T-helper 1 cell (primary cell): ENCODE measurements at regions not wholly inside any gene's neighbourhood (a gene's known extent, or its start where the extent isn't known, plus 50 kb on each side); places are given as distances from the start of the nearest gene placed in this dataset.

Experiments
- DNase-seq, 5 donors: peaks; one replicate each; pipeline ENCODE4 v3.0.0-alpha.2; 2012 to 2020

DNA sequence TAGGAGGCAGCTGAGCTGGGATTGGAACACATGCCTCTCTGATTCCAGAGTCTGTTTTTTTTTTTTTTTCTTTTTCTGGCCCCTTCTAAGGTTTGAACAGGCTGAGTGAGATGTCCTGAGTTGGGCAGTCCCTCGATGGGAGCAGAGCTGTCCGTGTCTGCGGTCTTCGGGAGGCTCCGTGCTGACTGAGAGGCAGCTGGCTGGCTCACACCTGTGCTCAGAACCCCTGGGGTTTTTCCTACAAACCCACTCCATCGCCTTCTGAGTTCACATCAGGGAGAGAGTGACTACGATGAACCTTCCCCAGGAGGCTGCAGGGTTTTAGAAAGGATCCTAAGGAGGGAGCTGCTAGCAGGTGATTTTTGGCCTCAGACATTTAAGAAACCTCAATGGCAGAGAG lies 92.5 kb downstream of the IRF8 start:
- no peak for DNase-seq

DNA sequence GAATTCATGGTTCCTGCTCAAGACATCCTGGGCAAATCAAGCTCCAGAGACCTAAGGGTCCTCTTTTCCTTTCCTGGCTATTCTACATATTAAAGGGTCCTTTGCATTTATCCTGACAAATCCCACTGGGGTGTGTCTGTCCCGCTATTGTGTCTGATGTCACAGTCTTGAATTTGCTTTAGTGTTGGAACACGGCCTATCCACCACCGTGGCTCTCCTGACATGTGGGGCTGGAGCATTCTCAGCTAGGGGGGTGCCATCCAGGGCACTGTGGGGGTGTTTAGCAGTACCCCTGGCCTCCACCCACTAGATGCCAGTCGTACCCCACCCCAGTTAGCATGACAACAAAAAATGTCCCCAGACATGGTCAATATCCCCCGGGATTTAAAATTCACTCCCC lies 92.9 kb downstream of the IRF8 start:
- no peak for DNase-seq

DNA sequence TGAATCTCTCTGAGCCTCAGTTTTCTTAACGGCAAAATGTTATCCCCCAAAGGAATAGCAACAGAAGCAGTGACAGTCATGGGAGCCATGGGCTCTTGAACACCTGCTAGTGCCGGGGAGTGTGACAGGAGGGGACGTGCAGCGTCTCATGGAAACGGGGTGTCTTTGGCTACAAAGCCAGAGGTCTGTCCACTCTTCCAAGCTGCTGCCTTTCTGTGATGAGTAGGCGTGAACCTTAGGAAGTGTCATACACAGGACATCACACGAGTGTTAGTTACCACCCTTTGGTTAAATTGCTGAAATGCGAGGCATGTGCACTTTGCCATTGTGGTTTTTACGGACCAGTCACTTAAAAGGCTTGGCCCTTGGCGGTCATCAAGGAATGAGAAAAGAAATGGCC lies 93.4 kb downstream of the IRF8 start:
- DNase-seq = no peak

DNA sequence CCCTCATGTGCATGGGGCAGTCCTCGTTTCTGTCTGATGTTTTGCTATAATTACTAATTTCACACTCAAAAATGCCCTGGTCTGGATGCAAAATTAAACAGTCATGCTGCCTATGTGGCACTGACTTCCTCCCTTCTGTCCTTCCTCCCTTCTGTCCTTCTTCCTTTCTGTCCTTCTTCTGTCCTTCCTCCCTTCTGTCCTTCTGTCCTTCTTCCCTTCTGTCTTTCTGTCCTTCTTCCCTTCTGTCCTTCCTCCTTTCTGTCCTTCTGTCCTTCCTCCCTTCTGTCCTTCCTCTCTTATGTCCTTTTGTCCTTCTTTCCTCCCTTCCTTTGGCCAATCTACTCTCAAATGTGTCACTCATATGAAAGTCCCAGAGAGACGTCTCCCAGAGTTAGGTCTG lies 93.8 kb downstream of the IRF8 start:
- DNase-seq = no peak

DNA sequence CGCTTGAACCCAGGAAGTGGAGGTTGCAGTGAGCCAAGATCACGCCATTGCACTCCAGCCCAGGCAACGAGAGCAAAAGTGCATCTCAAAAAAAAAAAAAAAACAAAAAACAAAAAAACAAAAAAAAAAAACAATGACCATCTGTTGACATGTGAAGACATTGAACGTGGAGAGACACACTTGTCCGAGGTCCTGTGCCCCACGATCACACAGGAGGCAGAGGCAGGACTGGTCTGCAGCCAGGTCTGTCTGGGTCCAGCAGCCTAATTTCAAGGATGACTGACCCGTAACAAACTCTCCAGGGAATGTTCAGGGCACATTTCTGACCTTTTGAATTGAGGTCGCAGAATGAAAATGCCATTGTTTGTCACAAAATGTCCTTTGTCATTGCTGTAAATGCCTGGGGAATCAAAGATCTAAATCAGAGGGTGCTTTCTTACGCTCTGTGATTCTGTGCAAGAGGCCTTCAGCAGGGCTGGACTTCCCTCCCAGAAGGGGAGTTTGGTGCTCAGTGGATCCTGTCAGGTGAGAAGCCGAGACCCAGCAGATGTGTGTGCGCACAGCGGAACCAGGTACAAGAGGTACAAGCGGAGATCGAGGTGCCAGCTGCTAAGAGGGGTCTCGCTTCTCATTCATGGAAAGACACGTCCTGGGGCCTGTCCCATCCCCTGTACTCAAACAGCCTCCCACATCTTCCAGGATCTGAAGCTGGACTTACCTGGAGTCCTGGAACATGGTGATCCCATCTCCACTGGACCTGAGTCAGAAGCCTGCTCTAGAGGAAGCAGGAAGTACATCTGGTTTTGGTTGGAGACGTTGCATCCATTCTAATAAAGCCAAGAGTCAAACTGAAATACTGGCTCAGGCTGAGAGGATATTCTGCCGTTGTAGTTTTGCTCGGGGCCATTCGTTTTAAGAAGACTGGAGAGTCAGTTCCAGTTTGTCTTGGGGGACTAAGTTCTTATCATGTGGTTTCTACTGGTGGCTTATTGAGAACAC lies 95.8 kb downstream of the IRF8 start:
- DNase-seq = no peak

DNA sequence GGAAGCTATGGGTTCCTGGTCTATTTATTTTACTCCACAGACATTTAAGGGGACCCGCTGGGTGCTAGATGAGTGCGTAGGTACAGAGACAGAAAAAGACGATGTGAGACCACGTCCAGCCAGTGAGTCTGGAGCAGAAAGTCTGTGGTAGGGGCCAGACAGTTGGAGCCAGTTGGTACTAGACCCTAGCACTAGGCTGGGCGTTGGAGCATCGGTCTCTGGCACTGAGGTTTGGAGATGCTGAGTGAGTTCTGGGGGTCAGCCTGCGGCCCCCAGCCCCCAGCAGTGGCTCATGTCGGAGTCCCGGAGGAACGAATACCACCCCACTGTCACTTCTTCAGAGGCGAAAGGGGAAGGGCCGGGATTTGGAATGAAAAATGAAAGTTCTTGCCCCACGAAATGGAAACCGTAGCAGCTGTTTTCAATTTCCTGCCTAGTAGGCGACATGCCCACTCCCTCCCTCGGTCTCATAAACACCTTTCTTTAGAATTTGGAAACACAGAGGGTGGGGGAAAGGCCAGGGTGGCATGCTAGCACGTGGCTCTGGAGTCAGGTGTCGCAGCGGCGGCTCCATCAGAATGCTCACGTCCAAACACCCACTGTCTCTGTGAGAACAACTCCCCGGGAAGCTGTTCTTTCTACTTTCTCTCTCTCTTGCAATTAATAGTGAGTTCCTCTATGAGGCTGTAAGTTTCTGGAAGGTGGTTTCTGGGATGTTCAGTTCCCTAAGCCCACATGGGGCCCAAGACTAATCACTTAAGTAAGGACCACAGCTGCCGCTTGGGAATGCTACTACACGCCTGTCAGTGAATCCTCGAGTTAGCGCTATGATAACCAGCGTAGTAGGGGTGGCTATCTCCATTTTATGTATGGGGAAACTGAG lies 96.8 kb downstream of the IRF8 start:
- DNase-seq = no peak

DNA sequence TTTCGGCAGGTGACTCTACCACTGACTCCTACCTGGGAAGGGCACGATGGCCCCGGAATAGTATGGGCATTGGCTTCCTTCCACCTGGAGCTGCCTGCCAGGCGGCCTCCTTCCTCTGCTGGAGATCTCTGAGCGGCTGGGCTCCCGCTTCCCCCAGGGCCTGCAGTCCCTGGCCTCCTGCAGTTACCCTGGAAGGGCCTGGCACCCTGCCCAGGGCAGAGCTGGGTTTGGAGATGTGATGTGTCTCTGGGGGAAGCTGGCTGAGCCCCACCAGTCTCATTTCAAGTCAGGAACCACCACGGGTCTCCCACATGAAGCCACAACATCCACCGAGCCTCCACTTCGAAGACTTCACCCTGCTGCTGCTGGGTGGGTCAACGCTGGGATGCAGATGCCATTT lies 97.9 kb downstream of the IRF8 start:
- no peak for DNase-seq

DNA sequence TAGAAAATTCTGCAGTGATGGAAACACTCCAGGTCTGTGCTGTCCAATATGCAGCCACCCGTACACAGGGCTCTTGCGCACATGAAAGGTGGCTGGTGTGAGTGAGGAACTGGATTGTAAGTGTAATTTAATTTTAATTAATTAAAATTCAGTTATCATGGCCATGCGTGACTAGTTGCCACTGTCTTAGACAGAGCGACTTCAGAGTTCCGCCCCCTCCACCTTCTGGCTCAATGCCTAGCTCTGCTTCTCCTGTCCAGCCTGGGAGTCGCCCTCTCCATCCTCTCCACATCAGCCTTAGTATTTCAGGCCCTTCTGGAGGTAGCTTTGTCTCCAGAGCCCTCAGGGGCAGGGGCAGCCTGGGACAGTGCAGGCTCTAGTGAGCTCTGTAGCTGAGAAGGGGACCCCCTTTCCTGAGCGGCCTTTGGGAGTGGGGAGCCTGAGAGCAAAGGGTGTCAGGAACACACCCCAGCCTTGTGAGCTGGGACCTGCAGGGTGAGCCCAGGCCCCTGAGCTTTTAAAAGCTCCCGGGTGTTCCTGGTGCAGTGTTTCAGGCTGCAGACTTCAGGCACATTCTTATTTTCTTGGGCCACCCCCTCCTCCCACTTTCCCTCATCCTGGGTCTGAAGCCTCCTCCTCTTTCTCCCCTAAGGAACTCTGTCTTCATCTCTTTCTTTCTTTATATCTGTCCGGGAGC lies 99.4 kb downstream of the IRF8 start:
- DNase-seq = no peak

DNA sequence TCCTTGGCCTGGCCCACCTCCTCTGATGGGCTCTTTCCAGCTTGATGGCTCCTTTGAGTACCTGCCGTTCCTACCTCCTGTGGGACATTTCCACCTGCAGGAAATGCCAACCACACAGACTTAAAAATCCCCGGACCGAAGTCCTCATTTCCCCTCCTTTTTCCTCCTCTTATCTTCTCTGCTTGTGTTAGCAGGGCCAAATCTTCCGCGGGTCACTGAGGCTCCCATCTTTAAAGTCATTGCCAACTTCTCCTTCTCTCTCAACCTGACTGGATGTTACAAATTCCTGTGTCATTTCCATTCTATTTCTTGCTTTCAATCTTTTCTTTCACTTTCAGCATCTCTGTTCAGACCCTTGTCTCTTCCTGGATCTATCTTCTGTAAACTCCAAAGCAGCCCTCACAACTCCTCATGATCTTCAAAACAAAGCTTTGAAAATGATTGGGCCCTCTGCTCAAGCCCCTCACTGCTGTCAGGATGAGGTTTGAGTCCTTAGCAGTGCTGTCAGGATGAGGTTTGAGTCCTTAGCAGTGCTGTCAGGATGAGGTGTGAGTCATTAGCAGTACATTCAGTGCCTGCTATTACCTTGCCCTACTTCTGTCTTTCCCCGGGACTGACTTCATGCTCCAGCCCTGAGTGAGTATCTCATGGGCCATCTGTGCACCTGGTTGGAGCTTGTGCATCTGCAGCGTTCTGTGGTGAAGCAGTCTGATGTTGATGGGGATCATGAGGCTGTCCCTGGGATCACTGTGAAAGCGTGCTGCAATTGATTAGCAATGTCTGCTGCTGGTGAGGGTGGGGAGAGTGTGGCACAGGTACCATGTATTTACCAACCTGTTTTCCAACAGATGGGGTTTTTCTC lies 100.1 kb downstream of the IRF8 start:
- DNase-seq = peak in 1 of 5 donors; percentile 13

DNA sequence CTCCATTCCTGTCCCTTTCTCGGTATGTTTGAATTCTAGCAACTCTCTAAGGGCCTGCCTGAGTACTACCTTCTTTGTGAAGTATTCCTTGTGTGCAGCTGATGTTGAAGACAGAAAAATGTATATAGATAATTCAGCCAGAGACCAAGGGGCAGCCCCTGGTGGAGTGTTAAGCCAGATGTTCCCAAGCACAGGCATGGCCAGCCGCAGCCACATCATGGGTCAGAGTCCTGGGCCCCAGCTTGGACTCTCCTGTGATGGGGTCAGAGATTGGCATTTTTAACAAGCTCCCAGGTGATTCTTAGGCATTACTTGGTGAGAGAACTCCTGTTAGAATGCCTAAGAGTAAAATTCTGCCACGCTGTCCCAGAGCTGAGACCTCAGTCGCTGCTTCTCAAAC lies 100.8 kb downstream of the IRF8 start:
- no peak for DNase-seq

DNA sequence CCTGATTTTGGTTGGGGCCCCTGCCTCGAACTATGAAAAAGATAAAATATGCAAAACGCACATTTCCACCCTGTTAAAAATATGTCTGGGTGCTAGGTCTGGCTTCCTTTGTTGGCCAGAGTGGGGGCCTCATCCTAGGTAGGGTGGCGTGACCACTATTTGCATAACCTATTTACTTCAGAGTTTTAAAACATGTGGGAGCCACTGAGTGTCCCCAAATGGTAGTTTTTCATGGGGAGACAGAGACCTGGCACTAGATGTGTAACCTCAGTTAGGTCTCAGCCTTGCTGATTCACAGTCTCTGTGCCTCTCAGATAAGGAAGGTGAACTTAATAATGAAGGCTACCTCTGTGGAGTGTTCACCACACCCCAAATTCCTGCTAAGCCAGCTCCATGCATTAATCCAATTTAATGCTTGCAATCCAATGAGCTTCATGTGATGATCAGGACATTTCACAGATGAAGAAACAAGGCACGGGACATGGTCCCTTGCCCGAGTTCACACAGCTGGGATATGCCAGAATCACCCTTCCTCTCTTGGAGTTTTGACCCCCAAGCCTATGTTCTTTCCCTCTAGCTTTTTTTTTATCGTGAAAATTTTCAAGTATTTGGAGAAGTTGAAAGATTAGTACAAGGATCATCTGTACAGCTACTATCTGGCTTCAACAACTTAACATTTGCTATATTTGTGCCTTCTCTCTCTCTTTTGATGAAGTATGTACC lies 103.4 kb downstream of the IRF8 start:
- no peak for DNase-seq

DNA sequence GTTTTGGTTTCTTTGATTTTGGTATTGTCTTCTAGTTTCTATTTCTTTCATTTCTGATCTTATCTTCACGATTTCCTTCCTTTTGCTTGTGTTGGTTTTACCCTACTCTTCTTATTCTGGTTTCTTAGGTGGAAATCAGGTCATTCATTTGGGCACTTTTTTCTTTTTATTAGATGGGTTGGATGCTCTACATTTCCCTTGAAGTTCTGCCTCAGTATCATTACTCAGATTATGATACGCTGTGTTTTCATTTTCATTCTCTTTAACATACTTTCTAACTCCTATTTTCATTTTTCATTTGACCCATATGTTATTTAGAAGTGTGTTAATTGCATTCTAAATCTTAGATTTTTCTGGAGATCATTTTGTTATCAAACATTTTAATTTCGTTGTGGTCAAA lies 108.6 kb downstream of the IRF8 start:
- DNase-seq = no peak

DNA sequence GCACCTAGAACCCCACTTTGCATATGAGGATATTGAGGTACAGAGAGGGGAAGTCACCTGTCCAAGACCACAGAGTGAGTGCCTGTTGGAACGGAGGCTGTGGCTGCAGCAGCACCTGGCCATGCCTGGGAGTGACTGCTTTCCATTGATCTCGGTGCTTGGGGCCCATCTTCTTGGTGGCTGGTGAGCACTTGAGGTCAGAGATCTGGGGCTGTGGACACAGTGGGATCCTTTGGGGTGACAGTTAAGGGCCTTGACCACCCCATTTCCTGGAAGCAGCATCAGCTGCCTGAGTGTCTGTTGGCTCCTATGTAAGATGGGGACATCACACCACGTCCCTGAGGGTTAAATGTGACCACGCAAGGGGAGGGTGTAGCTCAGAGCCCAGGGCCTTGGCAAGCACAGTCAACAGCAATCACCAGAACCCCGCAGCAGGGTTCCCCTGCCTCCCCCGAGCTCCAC lies 111.7 kb downstream of the IRF8 start:
- DNase-seq = no peak

DNA sequence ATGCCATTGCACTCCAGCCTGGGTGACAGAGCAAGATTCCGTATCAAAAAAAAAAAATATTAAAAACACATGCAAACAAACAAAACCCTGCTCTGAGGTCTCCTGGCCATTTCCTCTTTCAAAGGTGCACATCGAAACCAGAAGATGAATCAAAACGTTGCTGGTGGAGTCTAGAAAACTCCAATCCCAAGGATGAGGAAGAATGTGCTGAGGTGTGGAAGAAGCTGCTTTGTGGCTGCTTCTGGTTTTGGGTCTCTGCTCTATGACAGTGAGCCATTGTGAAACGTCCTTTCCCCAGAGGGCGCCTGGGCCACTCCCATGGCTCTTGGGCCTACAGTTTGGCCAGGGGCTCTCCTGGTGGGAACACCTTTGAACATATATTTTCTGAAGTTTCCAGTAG lies 112.6 kb downstream of the IRF8 start:
- no peak for DNase-seq

DNA sequence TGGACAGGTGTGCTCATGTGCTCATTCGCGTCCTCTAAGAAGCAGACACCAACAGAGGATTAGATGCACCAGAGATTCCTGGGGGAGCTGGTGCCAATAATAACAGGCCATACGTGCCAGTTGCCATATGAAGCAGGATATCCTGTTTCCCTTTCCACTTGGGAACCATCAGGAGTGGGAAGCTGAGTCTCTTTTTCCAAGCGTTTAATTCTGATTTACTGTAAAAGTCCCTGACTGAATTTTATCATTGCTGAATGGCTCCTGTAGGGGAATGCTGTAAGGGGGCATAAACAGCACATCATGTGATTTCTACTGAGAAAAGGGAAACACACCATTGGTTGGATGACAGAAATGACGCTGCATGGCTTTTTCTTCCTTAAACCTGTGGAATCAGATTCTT lies 113.3 kb downstream of the IRF8 start:
- DNase-seq = no peak

DNA sequence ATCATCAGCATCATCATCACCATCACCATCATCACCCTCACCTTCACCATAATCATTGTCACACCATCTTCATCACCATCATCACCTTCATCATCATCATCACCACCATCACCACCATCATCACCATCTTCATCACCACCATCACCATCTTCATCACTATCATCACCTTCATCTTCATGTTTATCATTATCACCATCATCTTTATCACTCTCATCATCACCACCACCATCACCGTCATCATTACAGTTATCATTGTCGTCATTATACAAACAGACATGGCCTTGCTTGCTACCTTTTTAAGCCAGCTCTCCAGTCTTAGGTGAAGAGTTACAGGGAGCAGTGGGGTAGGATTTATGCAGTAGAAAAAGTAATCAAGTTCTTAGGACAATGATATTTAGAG lies 114.9 kb downstream of the IRF8 start:
- no peak for DNase-seq

DNA sequence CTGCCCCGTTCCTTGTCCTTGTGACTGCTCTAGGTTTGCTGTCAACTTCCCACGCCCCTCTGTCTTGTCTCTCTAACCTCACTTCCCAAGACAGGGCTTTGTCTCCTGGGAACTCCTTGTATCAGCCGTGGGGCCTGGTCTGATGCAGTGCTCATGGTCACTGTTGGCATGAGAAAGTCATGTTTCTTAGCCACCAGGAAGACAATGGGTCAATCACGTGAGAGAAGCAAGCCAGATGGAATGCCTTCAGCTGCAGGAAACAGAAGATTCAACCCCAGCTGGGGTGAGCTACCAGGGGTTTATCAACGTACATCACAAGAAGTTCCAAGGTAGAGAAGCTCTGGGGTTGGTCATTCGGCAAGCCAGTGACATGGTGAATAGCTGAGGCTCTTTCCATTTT lies 116.6 kb downstream of the IRF8 start:
- no peak for DNase-seq

DNA sequence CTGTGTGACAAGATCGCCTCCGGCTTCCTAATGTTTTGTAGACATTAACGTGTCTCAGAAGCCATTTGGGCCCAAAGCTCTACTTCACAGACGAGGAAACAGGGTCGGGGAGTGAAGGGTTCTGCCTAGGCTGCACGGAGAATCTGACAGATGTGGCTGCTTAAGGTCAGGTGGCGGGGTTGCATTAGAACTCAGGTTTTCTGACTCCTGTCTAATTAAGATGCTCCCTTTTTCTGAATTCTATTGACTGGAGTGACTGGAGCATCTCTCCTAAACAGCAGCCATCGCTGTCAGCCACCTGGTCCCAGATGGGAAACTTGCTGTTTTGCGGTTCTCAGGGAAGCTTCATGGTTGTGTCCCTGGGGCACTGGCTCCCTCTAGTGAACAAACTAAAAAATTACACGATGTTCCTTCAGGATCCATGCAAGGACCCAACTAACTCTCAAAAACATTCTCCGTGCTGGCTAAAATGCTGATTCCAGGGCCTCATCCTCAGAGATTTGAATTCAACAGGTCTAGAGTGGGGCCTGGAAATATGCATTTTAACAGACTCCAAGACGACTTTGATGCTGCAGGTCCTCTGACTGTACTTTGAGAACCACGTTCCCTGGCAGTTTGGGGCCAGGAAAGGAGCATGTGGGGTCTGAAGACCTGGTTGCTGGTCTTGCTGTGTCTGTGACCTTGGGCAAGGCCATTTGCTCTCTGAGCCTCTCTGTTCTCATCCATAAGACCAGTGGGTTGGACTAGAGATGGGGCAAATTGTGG lies 117.4 kb downstream of the IRF8 start:
- peak in 2 of 5 donors; percentile 24 to 32 for DNase-seq

DNA sequence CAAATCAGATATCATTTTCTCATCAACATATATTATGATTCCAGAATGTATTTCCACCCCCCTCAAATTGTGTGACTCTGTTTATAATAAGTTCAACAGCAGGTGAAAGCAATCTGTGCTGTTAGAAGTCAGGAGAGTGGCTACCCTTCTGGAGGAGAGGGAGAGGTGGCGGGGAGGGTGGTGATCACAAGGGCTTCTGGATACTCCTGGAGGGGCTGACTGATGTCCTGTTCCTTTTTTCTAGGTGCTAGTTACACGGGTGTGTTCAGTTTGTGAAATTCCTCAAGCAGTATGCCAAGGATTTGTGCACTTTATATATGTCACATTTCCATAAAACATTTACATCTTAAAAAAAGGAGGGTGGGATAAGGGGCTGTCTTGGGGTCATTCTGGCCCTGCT lies 119.1 kb downstream of the IRF8 start:
- DNase-seq = no peak

DNA sequence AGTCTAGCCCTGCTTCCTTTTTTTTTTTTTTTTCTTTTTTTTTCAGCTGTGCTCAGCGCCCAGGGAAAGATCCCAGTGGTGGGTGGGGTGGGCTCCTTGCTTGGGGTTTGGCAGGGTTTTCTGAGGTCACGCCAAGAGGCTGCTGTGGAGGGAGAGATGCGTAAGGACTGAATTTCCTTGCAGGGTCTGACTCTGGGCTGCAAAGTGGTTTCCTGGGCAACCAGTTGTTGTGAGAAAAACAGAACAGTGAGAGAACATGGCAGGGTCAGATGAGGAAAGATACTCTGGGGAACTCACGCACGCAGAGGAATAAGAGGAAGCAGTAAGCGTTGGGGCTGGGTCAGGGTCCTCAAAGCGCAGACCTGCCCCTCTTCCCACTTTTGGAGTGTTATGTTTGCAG lies 119.5 kb downstream of the IRF8 start:
- DNase-seq = no peak

DNA sequence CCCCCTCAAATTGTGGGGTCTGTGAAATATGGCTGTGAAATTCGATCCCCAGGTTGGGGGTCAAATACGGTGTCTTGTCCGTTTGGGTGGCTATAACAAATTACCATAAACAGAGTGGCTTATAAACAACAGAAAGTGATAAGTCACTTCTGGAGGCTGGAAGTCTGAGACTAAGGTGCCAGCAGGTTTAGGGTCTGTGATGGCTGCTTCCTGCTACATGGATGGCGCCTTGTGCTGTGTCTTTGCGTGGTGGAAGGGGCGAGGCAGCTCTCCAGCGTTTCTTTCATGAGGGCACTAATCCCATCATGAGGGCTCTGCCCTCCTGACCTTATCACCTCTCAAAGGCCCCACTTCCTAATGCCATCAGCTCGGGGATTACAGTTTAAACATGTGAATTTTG lies 120.0 kb downstream of the IRF8 start:
- DNase-seq = no peak
